ENCODE measurements at regions not wholly inside any gene's neighbourhood (a gene's known extent, or its start where the extent isn't known, plus 50 kb on each side); places are given as distances from the start of the nearest gene placed in this dataset.

- no peak for TF ChIP-seq CTCF (IDR thresholded peaks at IDR 0.05)
- TF ChIP-seq REST (IDR thresholded peaks at IDR 0.05; ENCODE audit: insufficient read depth in 1 of 2, low read depth in 2 of 2, low read length in 1 of 2): no peak
- no peak for TF ChIP-seq TCF7L2 (IDR thresholded peaks at IDR 0.05; ENCODE audit: low read depth, low read length)
- no peak for TF ChIP-seq POLR2AphosphoS5 (IDR thresholded peaks at IDR 0.05; ENCODE audit: low read depth, low read length)
- no peak for TF ChIP-seq SIN3A (IDR thresholded peaks at IDR 0.05; ENCODE audit: borderline replicate concordance, insufficient read depth, low read depth, low read length)
Measured at GRCh38 chr4:162523171-162523570, 359.4 kb upstream of the FSTL5 start.

Data from Panc1 (cell line).